ENCODE measurements at regions not wholly inside any gene's neighbourhood (a gene's known extent, or its start where the extent isn't known, plus 50 kb on each side); places are given as distances from the start of the nearest gene placed in this dataset.

- no peak overlapping the region for H3K4me3 ChIP-seq (ENCODE audit: low read depth, low read length)
- no peak for DNase-seq (ENCODE audit: low read depth)
- TF ChIP-seq CTCF (conservative IDR thresholded peaks at IDR 0.05; ENCODE audit: low read depth, low read length), result no peak
These were observed 152.6 kb downstream of the RPAP3 start for GRCh38 chr12:47553266-47553665.

- DNase-seq (ENCODE audit: low read depth), result peak; percentile 15
- TF ChIP-seq CTCF (conservative IDR thresholded peaks at IDR 0.05; ENCODE audit: low read depth, low read length), result no peak
- no peak overlapping the region for H3K4me3 ChIP-seq (ENCODE audit: low read depth, low read length)
These were observed 154.4 kb downstream of the RPAP3 start for GRCh38 chr12:47551426-47551851.

- TF ChIP-seq CTCF (conservative IDR thresholded peaks at IDR 0.05; ENCODE audit: low read depth, low read length), result no peak
- H3K4me3 ChIP-seq (ENCODE audit: low read depth, low read length), result no peak overlapping the region
- no peak for DNase-seq (ENCODE audit: low read depth)
These were observed 156.6 kb downstream of the RPAP3 start for GRCh38 chr12:47549258-47549657.

- no peak for DNase-seq (ENCODE audit: low read depth)
- H3K4me3 ChIP-seq (ENCODE audit: low read depth, low read length), result no peak overlapping the region
- TF ChIP-seq CTCF (conservative IDR thresholded peaks at IDR 0.05; ENCODE audit: low read depth, low read length), result no peak
These were observed 157.4 kb downstream of the RPAP3 start for GRCh38 chr12:47548401-47548800.

GRCh38 chr12:47547077-47547476 lies 158.8 kb downstream of the RPAP3 start:
- peak; percentile 73 for DNase-seq (ENCODE audit: low read depth)
- H3K4me3 ChIP-seq (ENCODE audit: low read depth, low read length), result no peak overlapping the region
- peak; percentile 76 for TF ChIP-seq CTCF (conservative IDR thresholded peaks at IDR 0.05; ENCODE audit: low read depth, low read length)

GRCh38 chr12:47545938-47546609 lies 159.8 kb downstream of the RPAP3 start:
- no peak for DNase-seq (ENCODE audit: low read depth)
- TF ChIP-seq CTCF (conservative IDR thresholded peaks at IDR 0.05; ENCODE audit: low read depth, low read length), result no peak
- H3K4me3 ChIP-seq (ENCODE audit: low read depth, low read length), result no peak overlapping the region

- no peak overlapping the region for H3K4me3 ChIP-seq (ENCODE audit: low read depth, low read length)
- TF ChIP-seq CTCF (conservative IDR thresholded peaks at IDR 0.05; ENCODE audit: low read depth, low read length), result no peak
- peak; percentile 42 for DNase-seq (ENCODE audit: low read depth)
These were observed 171.1 kb downstream of the RPAP3 start for GRCh38 chr12:47534695-47535094.

Measured in choroid plexus epithelial cell (primary cell).